ENCODE measurements at regions not wholly inside any gene's neighbourhood (a gene's known extent, or its start where the extent isn't known, plus 50 kb on each side); places are given as distances from the start of the nearest gene placed in this dataset.

DNA sequence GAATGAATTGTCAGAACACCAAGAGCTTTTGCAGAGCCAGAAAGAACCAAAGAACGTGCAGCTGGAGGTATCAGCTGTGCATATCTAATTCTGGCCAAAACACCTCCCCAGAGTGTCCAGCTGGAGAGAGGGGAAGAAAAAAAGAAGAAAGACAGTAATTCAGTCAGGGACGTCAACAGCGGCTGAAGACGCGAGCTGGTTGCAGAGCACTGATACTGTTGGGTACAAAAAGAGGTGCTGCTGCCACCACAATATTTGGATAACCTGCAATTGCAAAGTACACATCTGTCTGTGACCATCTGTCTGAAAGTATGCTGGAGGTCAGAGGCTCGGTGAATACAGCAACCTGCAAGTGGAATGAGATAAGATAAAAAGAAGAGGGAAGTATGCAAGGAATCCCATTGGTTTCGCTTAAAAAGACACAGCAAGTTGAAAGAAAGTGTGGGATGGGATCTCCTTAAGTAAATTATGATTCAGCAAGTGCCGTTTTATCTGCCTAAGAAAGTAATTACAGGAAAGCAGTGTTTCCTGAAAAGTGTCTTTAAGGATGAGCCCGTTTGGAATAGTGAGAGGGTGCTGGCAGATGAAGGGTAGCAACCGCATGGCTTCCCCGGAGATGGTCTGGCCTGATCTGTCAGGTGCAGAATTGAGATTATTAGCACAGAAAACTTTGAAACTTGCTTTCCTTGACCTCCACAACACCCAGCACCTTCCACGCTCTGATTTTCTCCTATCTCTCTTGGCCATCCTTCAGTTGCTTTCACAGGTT lies 189.9 kb upstream of the PRDM1 start:
- TF ChIP-seq, protein P1, sequence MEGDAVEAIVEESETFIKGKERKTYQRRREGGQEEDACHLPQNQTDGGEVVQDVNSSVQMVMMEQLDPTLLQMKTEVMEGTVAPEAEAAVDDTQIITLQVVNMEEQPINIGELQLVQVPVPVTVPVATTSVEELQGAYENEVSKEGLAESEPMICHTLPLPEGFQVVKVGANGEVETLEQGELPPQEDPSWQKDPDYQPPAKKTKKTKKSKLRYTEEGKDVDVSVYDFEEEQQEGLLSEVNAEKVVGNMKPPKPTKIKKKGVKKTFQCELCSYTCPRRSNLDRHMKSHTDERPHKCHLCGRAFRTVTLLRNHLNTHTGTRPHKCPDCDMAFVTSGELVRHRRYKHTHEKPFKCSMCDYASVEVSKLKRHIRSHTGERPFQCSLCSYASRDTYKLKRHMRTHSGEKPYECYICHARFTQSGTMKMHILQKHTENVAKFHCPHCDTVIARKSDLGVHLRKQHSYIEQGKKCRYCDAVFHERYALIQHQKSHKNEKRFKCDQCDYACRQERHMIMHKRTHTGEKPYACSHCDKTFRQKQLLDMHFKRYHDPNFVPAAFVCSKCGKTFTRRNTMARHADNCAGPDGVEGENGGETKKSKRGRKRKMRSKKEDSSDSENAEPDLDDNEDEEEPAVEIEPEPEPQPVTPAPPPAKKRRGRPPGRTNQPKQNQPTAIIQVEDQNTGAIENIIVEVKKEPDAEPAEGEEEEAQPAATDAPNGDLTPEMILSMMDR (IDR thresholded peaks at IDR 0.05; ENCODE audit: low read depth, low read length, poor library complexity, severe bottlenecking): no peak
- no peak for TF ChIP-seq EZH2phosphoT487 (IDR thresholded peaks at IDR 0.05; ENCODE audit: borderline replicate concordance, low read length)

Measured in DOHH2 (cell line).